Lower lobe of right lung (tissue), 2 donors: ENCODE measurements at regions not wholly inside any gene's neighbourhood (a gene's known extent, or its start where the extent isn't known, plus 50 kb on each side); places are given as distances from the start of the nearest gene placed in this dataset.

Experiments
- ATAC-seq, 2 donors: fragments of 200-7000 bp; cut with Tn5 transposase; one replicate each; pipeline ENCODE4 v1.9.1; 2020 to 2022; ENCODE audit warnings: mild to moderate bottlenecking in 2 of 2, moderate library complexity in 2 of 2
- DNase-seq: peaks from one replicate; pipeline ENCODE4 v3.0.0-alpha.2; 2020
- H3K27ac ChIP-seq: fragments of 200-600 bp; one replicate; pipeline ENCODE4 v1.8.0; 2022
- H3K27me3 ChIP-seq: fragments of 200-600 bp; one replicate; pipeline ENCODE4 v1.8.0; 2022; ENCODE audit warnings: low read depth
- H3K36me3 ChIP-seq: fragments of 200-600 bp; one replicate; pipeline ENCODE4 v1.8.0; 2022; ENCODE audit warnings: mild to moderate bottlenecking
- H3K4me1 ChIP-seq: fragments of 200-600 bp; one replicate; pipeline ENCODE4 v1.8.0; 2022
- H3K4me3 ChIP-seq: fragments of 200-600 bp; one replicate; pipeline ENCODE4 v1.8.0; 2022; ENCODE audit warnings: mild to moderate bottlenecking
- H3K9me3 ChIP-seq: fragments of 200-600 bp; one replicate; pipeline ENCODE4 v1.8.0; 2022
- intact Hi-C: fragments of 100-400 bp; cut with DNase I; formaldehyde crosslinking; loops from one replicate; pipeline ENCODE4 v1.11.0; 2022
- TF ChIP-seq, protein P1 (sequence below): fragments of 200-600 bp; IDR thresholded peaks from one replicate; pipeline ENCODE4 v1.8.0; 2022; ENCODE audit warnings: antibody characterized with exemption, mild to moderate bottlenecking
- donor health status: DM: no; HTN: yes; CAD: no; lungs with severe emphysema.

DNA sequence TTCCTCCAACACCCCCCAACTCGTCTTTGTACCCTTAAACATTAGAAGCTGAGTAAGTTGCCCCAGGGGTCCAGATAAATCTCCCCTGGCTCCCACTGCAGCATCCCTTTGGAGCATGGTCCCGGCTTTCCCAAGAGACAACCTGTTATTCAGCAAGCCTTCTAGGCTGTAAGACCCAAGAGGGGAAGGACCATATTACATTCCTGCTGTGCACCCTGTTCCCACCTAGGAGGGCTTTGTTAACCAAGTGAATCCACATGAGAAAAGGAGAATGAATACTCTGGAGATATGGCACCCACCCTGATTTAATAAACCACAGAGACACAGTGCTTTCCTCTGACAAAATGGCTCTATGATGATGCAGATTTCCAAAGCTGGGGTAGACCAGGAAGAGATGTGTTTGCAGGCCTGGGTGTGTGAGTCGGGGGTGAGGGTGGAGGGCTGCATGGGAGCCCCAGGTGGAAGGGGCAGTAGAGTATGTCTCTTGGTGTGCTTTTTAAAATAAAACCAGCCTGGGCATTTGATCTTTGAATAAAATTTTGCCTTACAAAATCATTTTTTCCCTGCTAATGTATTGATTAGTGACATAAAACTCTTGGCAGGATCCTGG is 325.2 kb downstream of the DRD1 start:
- no peaks in the 10 kb centered on the region for H3K36me3 ChIP-seq
- H3K27ac ChIP-seq, result no peak overlapping the region
- intact Hi-C loops, result no loop called here
- DNase-seq (no peak), ATAC-seq (no peak)
- H3K4me3 ChIP-seq, result no peak overlapping the region
- no peaks in the 10 kb centered on the region for H3K4me1 ChIP-seq
- H3K9me3 ChIP-seq, result no peaks in the 10 kb centered on the region
- H3K27me3 ChIP-seq, result no peaks in the 10 kb centered on the region
- TF ChIP-seq, protein P1, sequence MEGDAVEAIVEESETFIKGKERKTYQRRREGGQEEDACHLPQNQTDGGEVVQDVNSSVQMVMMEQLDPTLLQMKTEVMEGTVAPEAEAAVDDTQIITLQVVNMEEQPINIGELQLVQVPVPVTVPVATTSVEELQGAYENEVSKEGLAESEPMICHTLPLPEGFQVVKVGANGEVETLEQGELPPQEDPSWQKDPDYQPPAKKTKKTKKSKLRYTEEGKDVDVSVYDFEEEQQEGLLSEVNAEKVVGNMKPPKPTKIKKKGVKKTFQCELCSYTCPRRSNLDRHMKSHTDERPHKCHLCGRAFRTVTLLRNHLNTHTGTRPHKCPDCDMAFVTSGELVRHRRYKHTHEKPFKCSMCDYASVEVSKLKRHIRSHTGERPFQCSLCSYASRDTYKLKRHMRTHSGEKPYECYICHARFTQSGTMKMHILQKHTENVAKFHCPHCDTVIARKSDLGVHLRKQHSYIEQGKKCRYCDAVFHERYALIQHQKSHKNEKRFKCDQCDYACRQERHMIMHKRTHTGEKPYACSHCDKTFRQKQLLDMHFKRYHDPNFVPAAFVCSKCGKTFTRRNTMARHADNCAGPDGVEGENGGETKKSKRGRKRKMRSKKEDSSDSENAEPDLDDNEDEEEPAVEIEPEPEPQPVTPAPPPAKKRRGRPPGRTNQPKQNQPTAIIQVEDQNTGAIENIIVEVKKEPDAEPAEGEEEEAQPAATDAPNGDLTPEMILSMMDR, result no peak

DNA sequence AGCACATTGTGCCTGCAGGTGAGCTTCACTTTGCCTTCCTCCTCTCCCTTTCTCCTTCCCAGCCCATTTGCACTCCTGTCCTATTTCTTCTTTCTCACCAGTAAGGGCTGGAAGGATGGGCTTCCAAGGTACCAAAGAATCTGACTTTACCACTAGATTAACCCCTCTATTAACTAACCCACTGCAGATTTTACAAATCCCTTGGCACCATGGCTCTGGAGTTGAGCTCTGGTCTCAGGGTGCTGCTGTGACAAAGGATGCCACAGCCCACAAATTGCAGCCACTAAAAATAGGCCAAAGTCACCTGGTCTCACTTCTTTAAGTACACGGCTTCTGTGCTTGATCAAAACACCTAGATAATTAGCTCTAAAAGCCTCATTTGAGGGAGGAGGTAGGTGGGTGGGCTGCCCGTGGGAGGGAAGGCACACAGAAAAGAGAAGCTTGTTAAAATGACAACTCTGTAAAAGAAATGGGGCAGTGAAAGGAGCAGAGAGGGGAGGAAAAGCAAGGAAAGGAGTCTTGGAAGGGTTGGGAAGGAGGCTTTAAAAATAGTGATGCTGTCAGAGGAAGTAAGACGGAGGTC is 327.4 kb downstream of the DRD1 start:
- no peaks in the 10 kb centered on the region for H3K4me1 ChIP-seq
- H3K9me3 ChIP-seq, result no peaks in the 10 kb centered on the region
- DNase-seq, result no peak
- H3K27ac ChIP-seq, result no peak overlapping the region
- no peaks in the 10 kb centered on the region for H3K27me3 ChIP-seq
- intact Hi-C loops, result no loop called here
- TF ChIP-seq, protein P1, result no peak
- no peaks in the 10 kb centered on the region for H3K36me3 ChIP-seq
- no peak overlapping the region for H3K4me3 ChIP-seq
- ATAC-seq, result no peak

DNA sequence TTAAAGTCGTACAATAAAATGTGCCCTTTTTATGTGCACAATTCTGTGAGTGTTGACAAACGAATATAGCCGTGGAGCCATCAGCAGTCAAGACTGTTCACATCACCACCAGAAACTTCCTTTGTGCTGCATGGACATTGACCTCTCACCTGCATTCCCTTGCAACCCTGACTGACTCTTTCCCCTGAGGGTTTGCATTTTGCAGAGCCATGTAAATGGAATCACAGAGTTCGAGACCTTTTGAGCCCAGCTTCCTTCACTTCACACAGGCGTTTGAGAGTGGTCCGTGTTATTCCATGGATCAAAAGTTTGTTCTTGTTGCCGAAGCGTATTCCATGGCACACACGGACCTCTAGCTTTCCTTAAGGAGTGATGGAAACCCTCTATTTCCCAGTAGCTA is 328.2 kb downstream of the DRD1 start:
- TF ChIP-seq, protein P1, result no peak
- no peaks in the 10 kb centered on the region for H3K27me3 ChIP-seq
- intact Hi-C loops, result no loop called here
- no peaks in the 10 kb centered on the region for H3K36me3 ChIP-seq
- H3K9me3 ChIP-seq, result no peaks in the 10 kb centered on the region
- H3K27ac ChIP-seq, result no peak overlapping the region
- no peak overlapping the region for H3K4me3 ChIP-seq
- no peaks in the 10 kb centered on the region for H3K4me1 ChIP-seq
- DNase-seq (no peak), ATAC-seq (no peak)

DNA sequence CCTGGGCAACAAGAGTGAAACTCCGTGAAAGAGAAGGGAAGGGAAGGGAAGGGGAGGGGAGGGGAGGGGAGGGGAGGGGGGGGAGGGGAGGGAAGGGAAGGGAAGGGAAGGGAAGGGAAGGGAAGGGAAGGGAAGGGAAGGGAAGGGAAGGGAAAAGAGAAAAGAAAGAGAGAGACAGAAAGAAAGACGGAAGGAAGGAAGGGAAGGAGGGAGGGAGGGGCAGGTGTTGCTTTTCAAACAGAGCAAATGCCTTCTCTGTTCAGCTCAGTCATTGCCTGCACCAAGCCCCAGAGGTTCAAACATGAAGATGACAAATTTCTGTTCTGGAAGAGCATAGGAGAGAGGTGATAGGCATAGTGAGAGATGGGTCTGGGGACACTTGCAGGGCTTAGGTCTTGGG is 330.0 kb downstream of the DRD1 start:
- Histone ChIP-seq H3K27me3 (no peaks in the 10 kb centered on the region), H3K9me3 (peaks cover 14% of the 10 kb centered on the region), H3K4me1 (no peaks in the 10 kb centered on the region), H3K27ac (no peak overlapping the region), H3K4me3 (no peak overlapping the region), H3K36me3 (no peaks in the 10 kb centered on the region)
- intact Hi-C loops, result no loop called here
- DNase-seq (no peak), ATAC-seq (no peak)
- TF ChIP-seq, protein P1, result no peak

DNA sequence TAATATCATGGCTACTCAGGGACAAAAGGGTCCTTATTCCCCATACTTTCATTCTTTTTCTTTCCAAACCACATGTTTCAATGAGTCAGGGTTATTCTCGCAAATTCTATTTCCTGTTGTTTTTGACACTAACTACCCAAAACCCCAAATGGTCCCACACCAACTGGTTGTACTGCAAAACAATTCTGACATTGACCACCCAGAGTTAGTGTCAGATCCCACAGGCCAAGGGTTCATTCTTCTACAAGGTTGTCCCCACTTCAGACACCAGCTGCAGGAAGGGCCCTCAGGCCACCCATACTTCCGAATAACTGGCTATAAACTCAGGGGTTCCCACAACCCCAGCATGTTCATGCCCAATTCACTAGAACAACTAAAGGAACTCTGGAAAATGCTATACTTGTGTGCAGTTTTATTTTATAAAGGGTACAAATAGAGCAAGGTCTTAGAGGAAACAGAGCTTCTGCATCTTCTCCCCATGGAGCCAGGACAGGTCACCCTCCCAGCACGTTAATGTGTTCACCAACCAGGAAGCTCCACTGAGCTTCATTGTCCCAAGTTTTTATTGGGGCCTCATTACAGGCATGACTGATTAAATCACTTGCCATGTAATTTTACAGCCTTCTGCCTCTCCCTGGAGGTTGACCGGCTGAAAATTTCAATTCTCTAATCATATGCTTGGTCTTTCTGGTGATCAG is 334.8 kb downstream of the DRD1 start:
- intact Hi-C loops, result no loop called here
- no peaks in the 10 kb centered on the region for H3K27me3 ChIP-seq
- ATAC-seq (no peak), DNase-seq (no peak)
- H3K4me1 ChIP-seq, result no peaks in the 10 kb centered on the region
- TF ChIP-seq, protein P1, result no peak
- no peak overlapping the region for H3K4me3 ChIP-seq
- H3K27ac ChIP-seq, result no peak overlapping the region
- H3K9me3 ChIP-seq, result peaks cover 14% of the 10 kb centered on the region
- no peaks in the 10 kb centered on the region for H3K36me3 ChIP-seq
